Epithelial cell of prostate (primary cell): ENCODE measurements at regions not wholly inside any gene's neighbourhood (a gene's known extent, or its start where the extent isn't known, plus 50 kb on each side); places are given as distances from the start of the nearest gene placed in this dataset.
"Not testable (repeated sequence)": the region's sequence is repeated elsewhere in the genome, so short reads cannot be mapped to it uniquely, and the experiment has no call there.

Experiments used
- DNase-seq: peaks from one replicate; pipeline ENCODE4 v3.0.0-alpha.2; 2011; ENCODE audit warnings: low read depth, low spot score
- H3K27ac ChIP-seq: fragments of 450-650 bp; 2 replicates; pipeline ENCODE4 v1.5.1; 2017; ENCODE audit warnings: mild to moderate bottlenecking

- H3K27ac ChIP-seq, result no peak overlapping the region
- DNase-seq, result no peak
These were observed 128.6 kb downstream of the RGPD3 start for GRCh38 chr2:106339609-106340008.

- no peak overlapping the region for H3K27ac ChIP-seq
- DNase-seq, result no peak
These were observed 129.1 kb downstream of the RGPD3 start for GRCh38 chr2:106339132-106339531.

GRCh38 chr2:106338043-106338442 is 130.2 kb downstream of the RGPD3 start:
- DNase-seq, result no peak
- no peak overlapping the region for H3K27ac ChIP-seq

- no peak for DNase-seq
- H3K27ac ChIP-seq, result no peak overlapping the region
These were observed 131.5 kb downstream of the RGPD3 start for GRCh38 chr2:106336737-106337136.

- no peak for DNase-seq
- no peak overlapping the region for H3K27ac ChIP-seq
These were observed 132.1 kb downstream of the RGPD3 start for GRCh38 chr2:106336108-106336507.

- DNase-seq, result no peak
- H3K27ac ChIP-seq, result no peak overlapping the region
These were observed 133.4 kb downstream of the RGPD3 start for GRCh38 chr2:106334802-106335201.

- H3K27ac ChIP-seq, DNase-seq: not testable (repeated sequence)
These were observed 134.8 kb downstream of the RGPD3 start for GRCh38 chr2:106333253-106333873.

GRCh38 chr2:106332054-106332453 is 136.2 kb downstream of the RGPD3 start:
- no peak overlapping the region for H3K27ac ChIP-seq
- no peak for DNase-seq

- DNase-seq, result not testable (repeated sequence)
These were observed 136.5 kb upstream of the UXS1 start for GRCh38 chr2:106330384-106331261.

GRCh38 chr2:106323337-106324013 is 129.4 kb upstream of the UXS1 start:
- no peak overlapping the region for H3K27ac ChIP-seq
- no peak for DNase-seq

More at GRCh38 chr2:106330384-106331261, 136.5 kb upstream of the UXS1 start:
- not testable (repeated sequence) for H3K27ac ChIP-seq

GRCh38 chr2:106322281-106322680 is 128.2 kb upstream of the UXS1 start:
- no peak overlapping the region for H3K27ac ChIP-seq
- DNase-seq, result no peak

- not testable (repeated sequence) for DNase-seq, H3K27ac ChIP-seq
These were observed 126.3 kb upstream of the UXS1 start for GRCh38 chr2:106320439-106320838.

GRCh38 chr2:106316915-106317314 is 122.8 kb upstream of the UXS1 start:
- no peak overlapping the region for H3K27ac ChIP-seq
- no peak for DNase-seq

- no peak for DNase-seq
- no peak overlapping the region for H3K27ac ChIP-seq
These were observed 120.3 kb upstream of the UXS1 start for GRCh38 chr2:106314444-106314843.

GRCh38 chr2:106311041-106311370 is 116.9 kb upstream of the UXS1 start:
- no peak for DNase-seq
- H3K27ac ChIP-seq, result no peak overlapping the region

GRCh38 chr2:106307860-106308259 is 113.8 kb upstream of the UXS1 start:
- H3K27ac ChIP-seq, result no peak overlapping the region
- DNase-seq, result no peak

GRCh38 chr2:106306387-106306786 is 112.3 kb upstream of the UXS1 start:
- no peak overlapping the region for H3K27ac ChIP-seq
- DNase-seq, result no peak

- DNase-seq, result no peak
- H3K27ac ChIP-seq, result no peak overlapping the region
These were observed 110.6 kb upstream of the UXS1 start for GRCh38 chr2:106304612-106305184.

GRCh38 chr2:106299696-106300095 is 105.6 kb upstream of the UXS1 start:
- no peak for DNase-seq
- no peak overlapping the region for H3K27ac ChIP-seq

GRCh38 chr2:106296182-106296815 is 102.2 kb upstream of the UXS1 start:
- DNase-seq, result no peak

More at GRCh38 chr2:106296182-106296815, 102.2 kb upstream of the UXS1 start:
- no peak overlapping the region for H3K27ac ChIP-seq
